ENCODE measurements at regions not wholly inside any gene's neighbourhood (a gene's known extent, or its start where the extent isn't known, plus 50 kb on each side); places are given as distances from the start of the nearest gene placed in this dataset.

- no peaks in the 10 kb centered on the region for H3K4me1 ChIP-seq
- no peak for DNase-seq
- no peak overlapping the region for H3K4me3 ChIP-seq
- TF ChIP-seq CTCF (IDR thresholded peaks at IDR 0.05): no peak
- intact Hi-C loops (cut with DNase I): no loop called here
- no peaks in the 10 kb centered on the region for H3K36me3 ChIP-seq
- no peaks in the 10 kb centered on the region for H3K9me3 ChIP-seq
- H3K27me3 ChIP-seq (ENCODE audit: low read depth): no peaks in the 10 kb centered on the region
- no peak overlapping the region for H3K27ac ChIP-seq
- no peak for ATAC-seq
Observed at GRCh38 chr4:130329036-130329435, 1233.1 kb downstream of the C4orf33 start.

GRCh38 chr4:130333241-130333759 lies 1237.3 kb downstream of the C4orf33 start:
- no peaks in the 10 kb centered on the region for H3K9me3 ChIP-seq
- ATAC-seq (no peak), DNase-seq (no peak)
- H3K27ac ChIP-seq: no peak overlapping the region
- no peaks in the 10 kb centered on the region for H3K4me1 ChIP-seq
- no peaks in the 10 kb centered on the region for H3K27me3 ChIP-seq (ENCODE audit: low read depth)
- H3K36me3 ChIP-seq: no peaks in the 10 kb centered on the region
- TF ChIP-seq CTCF (IDR thresholded peaks at IDR 0.05): no peak
- H3K4me3 ChIP-seq: no peak overlapping the region
- intact Hi-C loops (cut with DNase I): no loop called here

GRCh38 chr4:130335417-130336194 lies 1239.7 kb downstream of the C4orf33 start:
- TF ChIP-seq CTCF (IDR thresholded peaks at IDR 0.05): no peak
- Histone ChIP-seq H3K36me3 (no peaks in the 10 kb centered on the region), H3K9me3 (no peaks in the 10 kb centered on the region), H3K27ac (no peak overlapping the region), H3K4me1 (no peaks in the 10 kb centered on the region), H3K4me3 (no peak overlapping the region), H3K27me3 (ENCODE audit: low read depth) (no peaks in the 10 kb centered on the region)
- peak; percentile 56 for DNase-seq
- intact Hi-C loops (cut with DNase I): no loop called here
- ATAC-seq: peak; percentile 66 to 85

GRCh38 chr4:130336585-130337217 lies 1240.7 kb downstream of the C4orf33 start:
- H3K36me3 ChIP-seq: no peaks in the 10 kb centered on the region
- no peaks in the 10 kb centered on the region for H3K27me3 ChIP-seq (ENCODE audit: low read depth)
- no peak overlapping the region for H3K4me3 ChIP-seq
- H3K9me3 ChIP-seq: no peaks in the 10 kb centered on the region
- TF ChIP-seq CTCF (IDR thresholded peaks at IDR 0.05): peak; percentile 56
- DNase-seq: no peak
- no peaks in the 10 kb centered on the region for H3K4me1 ChIP-seq
- H3K27ac ChIP-seq: no peak overlapping the region
- intact Hi-C loops (cut with DNase I): no loop called here
- peak; percentile 60 to 77 for ATAC-seq

- no peak overlapping the region for H3K27ac ChIP-seq
- no peak for ATAC-seq
- no peak overlapping the region for H3K4me3 ChIP-seq
- H3K9me3 ChIP-seq: no peaks in the 10 kb centered on the region
- intact Hi-C loops (cut with DNase I): no loop called here
- DNase-seq: no peak
- no peaks in the 10 kb centered on the region for H3K4me1 ChIP-seq
- no peaks in the 10 kb centered on the region for H3K36me3 ChIP-seq
- no peak for TF ChIP-seq CTCF (IDR thresholded peaks at IDR 0.05)
- H3K27me3 ChIP-seq (ENCODE audit: low read depth): no peaks in the 10 kb centered on the region
Observed at GRCh38 chr4:130338851-130339250, 1242.9 kb downstream of the C4orf33 start.

All from lower lobe of right lung (tissue), 2 donors.